ENCODE measurements at regions not wholly inside any gene's neighbourhood (a gene's known extent, or its start where the extent isn't known, plus 50 kb on each side); places are given as distances from the start of the nearest gene placed in this dataset.

GRCh38 chr1:5480906-5481305 is 511.3 kb downstream of the NPHP4 start:
- Histone ChIP-seq H3K36me3 (ENCODE audit: control insufficient read depth in 1 of 2, insufficient read depth in 2 of 2, low read length in 2 of 2) (no peaks in the 10 kb centered on the region), H3K27ac (ENCODE audit: low read depth, low read length) (no peak overlapping the region), H2AFZ (ENCODE audit: low read depth, low read length, poor library complexity, severe bottlenecking) (no peak overlapping the region), H3K9ac (ENCODE audit: low read length) (no peak overlapping the region), H3K27me3 (ENCODE audit: insufficient read depth, low read length) (peaks cover 26% of the 10 kb centered on the region), H3K4me1 (ENCODE audit: control insufficient read depth in 1 of 2, insufficient read depth in 2 of 2, low read length in 2 of 2) (no peaks in the 10 kb centered on the region), H4K20me1 (ENCODE audit: insufficient read depth) (no peaks in the 10 kb centered on the region), H3K9me2 (ENCODE audit: insufficient read depth) (no peaks in the 10 kb centered on the region), H3K9me3 (ENCODE audit: control insufficient read depth in 1 of 2, insufficient read depth in 1 of 2, low read depth in 1 of 2, low read length in 2 of 2) (no peaks in the 10 kb centered on the region), H3K4me2 (ENCODE audit: low read length) (no peak overlapping the region), H3K79me2 (ENCODE audit: insufficient read depth, low read length) (no peaks in the 10 kb centered on the region), H3K4me3 (replicated peaks in 1 of 2; ENCODE audit: low read depth in 1 of 2, low read length in 2 of 2) (no peak overlapping the region)
- intact Hi-C loops (cut with micrococcal nuclease), result no loop called here
- ATAC-seq, result no peak
- ChIA-PET CTCF (interaction anchor here (1.2 kb wide), 1 partner anchor 265 kb away, joined by 3 read pairs; no protein-coding TSS in a partner anchor), RAD21 (ENCODE audit: low non-redundant PET in 1 of 2, low total read pairs in 2 of 2, uncharacterized antibody in 2 of 2, unreplicated experiment in 2 of 2) (no interaction called here), POLR2A (no interaction called here)
- no TSS peak for BruUV-seq (replicated peaks)
- TF ChIP-seq RAD21 (IDR thresholded peaks at IDR 0.05; ENCODE audit: low read depth), result no peak
- TF ChIP-seq EZH2phosphoT487 (IDR thresholded peaks at IDR 0.05; ENCODE audit: borderline replicate concordance), result no peak
- no peak for TF ChIP-seq TCF7L2 (IDR thresholded peaks at IDR 0.05; ENCODE audit: borderline replicate concordance, extremely low read depth, insufficient read depth, insufficient read length)
- no peak for TF ChIP-seq CTCF (IDR thresholded peaks at IDR 0.05 in 2 of 3, conservative IDR thresholded peaks at IDR 0.05 in 1 of 3; ENCODE audit: borderline replicate concordance in 1 of 3, insufficient read depth in 1 of 3, low read depth in 2 of 3, low read length in 2 of 3)
- no peak for TF ChIP-seq EGR1 (IDR thresholded peaks at IDR 0.05; ENCODE audit: low read depth)
- no peak for TF ChIP-seq FOSL1 (IDR thresholded peaks at IDR 0.05; ENCODE audit: low read depth)
- no peak for TF ChIP-seq CEBPB (IDR thresholded peaks at IDR 0.05; ENCODE audit: low read depth)
- TF ChIP-seq EZH2 (IDR thresholded peaks at IDR 0.05), result no peak
- no peak for TF ChIP-seq ZBTB33 (IDR thresholded peaks at IDR 0.05; ENCODE audit: extremely low read depth, insufficient replicate concordance, low read length)
- TF ChIP-seq ZNF274 (IDR thresholded peaks at IDR 0.05; ENCODE audit: low read depth, low read length), result no peak
- TF ChIP-seq, protein P1, sequence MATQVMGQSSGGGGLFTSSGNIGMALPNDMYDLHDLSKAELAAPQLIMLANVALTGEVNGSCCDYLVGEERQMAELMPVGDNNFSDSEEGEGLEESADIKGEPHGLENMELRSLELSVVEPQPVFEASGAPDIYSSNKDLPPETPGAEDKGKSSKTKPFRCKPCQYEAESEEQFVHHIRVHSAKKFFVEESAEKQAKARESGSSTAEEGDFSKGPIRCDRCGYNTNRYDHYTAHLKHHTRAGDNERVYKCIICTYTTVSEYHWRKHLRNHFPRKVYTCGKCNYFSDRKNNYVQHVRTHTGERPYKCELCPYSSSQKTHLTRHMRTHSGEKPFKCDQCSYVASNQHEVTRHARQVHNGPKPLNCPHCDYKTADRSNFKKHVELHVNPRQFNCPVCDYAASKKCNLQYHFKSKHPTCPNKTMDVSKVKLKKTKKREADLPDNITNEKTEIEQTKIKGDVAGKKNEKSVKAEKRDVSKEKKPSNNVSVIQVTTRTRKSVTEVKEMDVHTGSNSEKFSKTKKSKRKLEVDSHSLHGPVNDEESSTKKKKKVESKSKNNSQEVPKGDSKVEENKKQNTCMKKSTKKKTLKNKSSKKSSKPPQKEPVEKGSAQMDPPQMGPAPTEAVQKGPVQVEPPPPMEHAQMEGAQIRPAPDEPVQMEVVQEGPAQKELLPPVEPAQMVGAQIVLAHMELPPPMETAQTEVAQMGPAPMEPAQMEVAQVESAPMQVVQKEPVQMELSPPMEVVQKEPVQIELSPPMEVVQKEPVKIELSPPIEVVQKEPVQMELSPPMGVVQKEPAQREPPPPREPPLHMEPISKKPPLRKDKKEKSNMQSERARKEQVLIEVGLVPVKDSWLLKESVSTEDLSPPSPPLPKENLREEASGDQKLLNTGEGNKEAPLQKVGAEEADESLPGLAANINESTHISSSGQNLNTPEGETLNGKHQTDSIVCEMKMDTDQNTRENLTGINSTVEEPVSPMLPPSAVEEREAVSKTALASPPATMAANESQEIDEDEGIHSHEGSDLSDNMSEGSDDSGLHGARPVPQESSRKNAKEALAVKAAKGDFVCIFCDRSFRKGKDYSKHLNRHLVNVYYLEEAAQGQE (IDR thresholded peaks at IDR 0.05; ENCODE audit: low read depth), result no peak
- TF ChIP-seq, protein P2, sequence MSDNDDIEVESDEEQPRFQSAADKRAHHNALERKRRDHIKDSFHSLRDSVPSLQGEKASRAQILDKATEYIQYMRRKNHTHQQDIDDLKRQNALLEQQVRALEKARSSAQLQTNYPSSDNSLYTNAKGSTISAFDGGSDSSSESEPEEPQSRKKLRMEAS (IDR thresholded peaks at IDR 0.05), result no peak
- TF ChIP-seq SIN3A (IDR thresholded peaks at IDR 0.05; ENCODE audit: low read depth), result no peak
- DNase-seq (ENCODE audit: low read depth, low spot score), result no peak

All from HCT116 (cell line).